OCI-LY7 (cell line): ENCODE measurements at regions not wholly inside any gene's neighbourhood (a gene's known extent, or its start where the extent isn't known, plus 50 kb on each side); places are given as distances from the start of the nearest gene placed in this dataset.

ENCODE experiments used
- EZH2phosphoT487 ChIP-seq: fragments of 200-600 bp; sonication (generic); IDR thresholded peaks from 2 replicates; pipeline ENCODE4 v1.6.1; 2018; ENCODE audit warnings: low read depth, borderline replicate concordance, mild to moderate bottlenecking, mixed run types, antibody characterized with exemption, low read length, moderate library complexity, mixed read lengths
- TF ChIP-seq, protein P1 (sequence below): fragments of 200-600 bp; sonication (generic); conservative IDR thresholded peaks from 2 replicates; pipeline ENCODE4 v1.5.1; 2014; ENCODE audit warnings: mild to moderate bottlenecking, antibody characterized with exemption, low read length, moderate library complexity, mixed read lengths

DNA sequence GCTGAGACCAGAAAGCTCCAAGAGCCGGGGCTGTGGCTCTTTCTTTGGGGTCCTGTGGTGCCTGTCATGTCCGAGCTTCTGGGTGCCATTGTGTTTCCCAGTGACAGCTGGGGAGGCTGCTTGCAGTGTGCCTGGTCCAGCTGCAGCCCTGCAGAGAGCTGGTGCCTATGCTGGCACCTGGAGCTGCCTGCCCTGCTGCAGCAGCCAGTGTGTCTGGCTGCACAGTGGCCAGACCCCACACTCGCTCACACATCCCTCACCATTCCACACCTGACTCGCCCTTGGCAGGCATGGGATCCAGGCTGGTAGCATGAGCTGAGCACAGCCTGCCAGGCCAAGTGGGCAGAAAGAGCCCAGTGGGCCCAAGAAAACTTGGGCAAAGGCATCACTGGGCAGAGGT lies 635.1 kb upstream of the SEMA3D start:
- TF ChIP-seq, protein P1, sequence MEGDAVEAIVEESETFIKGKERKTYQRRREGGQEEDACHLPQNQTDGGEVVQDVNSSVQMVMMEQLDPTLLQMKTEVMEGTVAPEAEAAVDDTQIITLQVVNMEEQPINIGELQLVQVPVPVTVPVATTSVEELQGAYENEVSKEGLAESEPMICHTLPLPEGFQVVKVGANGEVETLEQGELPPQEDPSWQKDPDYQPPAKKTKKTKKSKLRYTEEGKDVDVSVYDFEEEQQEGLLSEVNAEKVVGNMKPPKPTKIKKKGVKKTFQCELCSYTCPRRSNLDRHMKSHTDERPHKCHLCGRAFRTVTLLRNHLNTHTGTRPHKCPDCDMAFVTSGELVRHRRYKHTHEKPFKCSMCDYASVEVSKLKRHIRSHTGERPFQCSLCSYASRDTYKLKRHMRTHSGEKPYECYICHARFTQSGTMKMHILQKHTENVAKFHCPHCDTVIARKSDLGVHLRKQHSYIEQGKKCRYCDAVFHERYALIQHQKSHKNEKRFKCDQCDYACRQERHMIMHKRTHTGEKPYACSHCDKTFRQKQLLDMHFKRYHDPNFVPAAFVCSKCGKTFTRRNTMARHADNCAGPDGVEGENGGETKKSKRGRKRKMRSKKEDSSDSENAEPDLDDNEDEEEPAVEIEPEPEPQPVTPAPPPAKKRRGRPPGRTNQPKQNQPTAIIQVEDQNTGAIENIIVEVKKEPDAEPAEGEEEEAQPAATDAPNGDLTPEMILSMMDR, result no peak
- TF ChIP-seq EZH2phosphoT487, result no peak
